Breast epithelium (tissue), 3 donors: ENCODE measurements at regions not wholly inside any gene's neighbourhood (a gene's known extent, or its start where the extent isn't known, plus 50 kb on each side); places are given as distances from the start of the nearest gene placed in this dataset.

Source experiments
- POLR2A ChIP-seq: fragments of 450-650 bp; IDR thresholded peaks from one replicate; pipeline ENCODE4 v1.6.1; 2016; ENCODE audit warnings: antibody characterized with exemption, mild to moderate bottlenecking, moderate library complexity
- TF ChIP-seq, protein P1 (sequence below), 3 donors: fragments of 450-650 bp; IDR thresholded peaks; one replicate each; pipeline ENCODE4 v1.5.1; 2016 to 2017; ENCODE audit warnings: antibody characterized with exemption in 3 of 3, mild to moderate bottlenecking in 3 of 3, moderate library complexity in 3 of 3

DNA sequence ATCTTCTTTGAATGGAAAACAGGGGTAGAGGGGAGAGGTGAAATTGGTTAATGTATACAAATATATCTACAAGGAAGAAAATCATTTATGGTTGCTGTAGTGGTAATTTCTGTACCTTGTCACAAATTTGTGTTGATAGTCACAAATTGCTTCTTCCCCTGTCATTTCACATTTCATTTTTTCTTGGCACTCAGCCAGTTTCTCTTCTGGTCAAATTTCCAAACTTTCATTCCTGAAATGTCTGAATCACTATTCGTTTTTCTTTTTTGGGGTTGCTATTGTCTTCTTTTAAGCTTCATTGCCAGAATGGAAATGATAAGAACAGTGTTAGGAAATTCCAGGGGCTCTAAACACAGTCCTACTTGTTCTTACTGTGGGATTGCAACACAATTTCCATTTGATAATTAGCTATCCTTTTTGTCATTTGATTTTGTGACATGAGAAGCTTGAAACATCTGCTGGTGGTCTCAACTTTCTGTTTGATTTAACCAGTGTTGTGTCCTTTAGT lies 136.0 kb upstream of the GCFC2 start:
- TF ChIP-seq, protein P1, sequence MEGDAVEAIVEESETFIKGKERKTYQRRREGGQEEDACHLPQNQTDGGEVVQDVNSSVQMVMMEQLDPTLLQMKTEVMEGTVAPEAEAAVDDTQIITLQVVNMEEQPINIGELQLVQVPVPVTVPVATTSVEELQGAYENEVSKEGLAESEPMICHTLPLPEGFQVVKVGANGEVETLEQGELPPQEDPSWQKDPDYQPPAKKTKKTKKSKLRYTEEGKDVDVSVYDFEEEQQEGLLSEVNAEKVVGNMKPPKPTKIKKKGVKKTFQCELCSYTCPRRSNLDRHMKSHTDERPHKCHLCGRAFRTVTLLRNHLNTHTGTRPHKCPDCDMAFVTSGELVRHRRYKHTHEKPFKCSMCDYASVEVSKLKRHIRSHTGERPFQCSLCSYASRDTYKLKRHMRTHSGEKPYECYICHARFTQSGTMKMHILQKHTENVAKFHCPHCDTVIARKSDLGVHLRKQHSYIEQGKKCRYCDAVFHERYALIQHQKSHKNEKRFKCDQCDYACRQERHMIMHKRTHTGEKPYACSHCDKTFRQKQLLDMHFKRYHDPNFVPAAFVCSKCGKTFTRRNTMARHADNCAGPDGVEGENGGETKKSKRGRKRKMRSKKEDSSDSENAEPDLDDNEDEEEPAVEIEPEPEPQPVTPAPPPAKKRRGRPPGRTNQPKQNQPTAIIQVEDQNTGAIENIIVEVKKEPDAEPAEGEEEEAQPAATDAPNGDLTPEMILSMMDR (IDR thresholded peaks at IDR 0.05): no peak
- no peak for TF ChIP-seq POLR2A
